ENCODE measurements at regions not wholly inside any gene's neighbourhood (a gene's known extent, or its start where the extent isn't known, plus 50 kb on each side); places are given as distances from the start of the nearest gene placed in this dataset.

- TF ChIP-seq CTCF (IDR thresholded peaks at IDR 0.05) (no peak), POLR2AphosphoS5 (IDR thresholded peaks at IDR 0.05; ENCODE audit: low read depth, low read length) (no peak), REST (IDR thresholded peaks at IDR 0.05; ENCODE audit: insufficient read depth in 1 of 2, low read depth in 2 of 2, low read length in 1 of 2) (no peak)
These were observed 138.3 kb downstream of the ZDHHC21 start for GRCh38 chr9:14554886-14555285.
